ENCODE measurements at regions not wholly inside any gene's neighbourhood (a gene's known extent, or its start where the extent isn't known, plus 50 kb on each side); places are given as distances from the start of the nearest gene placed in this dataset.

GRCh38 chr17:13302983-13303382 lies 285.2 kb upstream of the ELAC2 start:
- no peak for DNase-seq (ENCODE audit: low read depth in 2 of 2)

- DNase-seq (ENCODE audit: low read depth in 2 of 2), result no peak
Measured at GRCh38 chr17:13302419-13302818, 284.6 kb upstream of the ELAC2 start.

- DNase-seq (ENCODE audit: low read depth in 2 of 2), result no peak
Measured at GRCh38 chr17:13297183-13297582, 279.4 kb upstream of the ELAC2 start.

GRCh38 chr17:13293421-13293820 lies 275.6 kb upstream of the ELAC2 start:
- DNase-seq (ENCODE audit: low read depth in 2 of 2), result no peak

- no peak for DNase-seq (ENCODE audit: low read depth in 2 of 2)
Measured at GRCh38 chr17:13292291-13292690, 274.5 kb upstream of the ELAC2 start.

GRCh38 chr17:13288248-13288647 lies 270.4 kb upstream of the ELAC2 start:
- DNase-seq (ENCODE audit: low read depth in 2 of 2), result no peak

- no peak for DNase-seq (ENCODE audit: low read depth in 2 of 2)
Measured at GRCh38 chr17:13287226-13287625, 269.4 kb upstream of the ELAC2 start.

GRCh38 chr17:13283606-13284005 lies 265.8 kb upstream of the ELAC2 start:
- DNase-seq (ENCODE audit: low read depth in 2 of 2), result no peak

- no peak for DNase-seq (ENCODE audit: low read depth in 2 of 2)
Measured at GRCh38 chr17:13281626-13282025, 263.8 kb upstream of the ELAC2 start.

GRCh38 chr17:13273806-13274205 lies 256.0 kb upstream of the ELAC2 start:
- no peak for DNase-seq (ENCODE audit: low read depth in 2 of 2)

GRCh38 chr17:13272296-13272695 lies 254.5 kb upstream of the ELAC2 start:
- DNase-seq (ENCODE audit: low read depth in 2 of 2), result no peak

- DNase-seq (ENCODE audit: low read depth in 2 of 2), result no peak
Measured at GRCh38 chr17:13268791-13269595, 251.2 kb upstream of the ELAC2 start.

- no peak for DNase-seq (ENCODE audit: low read depth in 2 of 2)
Measured at GRCh38 chr17:13266606-13267005, 248.8 kb upstream of the ELAC2 start.

GRCh38 chr17:13265311-13265710 lies 247.5 kb upstream of the ELAC2 start:
- no peak for DNase-seq (ENCODE audit: low read depth in 2 of 2)

GRCh38 chr17:13263746-13264145 lies 245.9 kb upstream of the ELAC2 start:
- no peak for DNase-seq (ENCODE audit: low read depth in 2 of 2)

- DNase-seq (ENCODE audit: low read depth in 2 of 2), result no peak
Measured at GRCh38 chr17:13256545-13256944, 238.7 kb upstream of the ELAC2 start.

- no peak for DNase-seq (ENCODE audit: low read depth in 2 of 2)
Measured at GRCh38 chr17:13253733-13254410, 236.0 kb upstream of the ELAC2 start.

GRCh38 chr17:13244513-13244912 lies 226.7 kb upstream of the ELAC2 start:
- DNase-seq (ENCODE audit: low read depth in 2 of 2), result no peak

- DNase-seq (ENCODE audit: low read depth in 2 of 2), result no peak
Measured at GRCh38 chr17:13243585-13243984, 225.8 kb upstream of the ELAC2 start.

- no peak for DNase-seq (ENCODE audit: low read depth in 2 of 2)
Measured at GRCh38 chr17:13240851-13241250, 223.0 kb upstream of the ELAC2 start.

- DNase-seq (ENCODE audit: low read depth in 2 of 2), result no peak
Measured at GRCh38 chr17:13230350-13231264, 212.8 kb upstream of the ELAC2 start.

- no peak for DNase-seq (ENCODE audit: low read depth in 2 of 2)
Measured at GRCh38 chr17:13228225-13228624, 210.4 kb upstream of the ELAC2 start.
